ENCODE measurements at regions not wholly inside any gene's neighbourhood (a gene's known extent, or its start where the extent isn't known, plus 50 kb on each side); places are given as distances from the start of the nearest gene placed in this dataset.

DNA sequence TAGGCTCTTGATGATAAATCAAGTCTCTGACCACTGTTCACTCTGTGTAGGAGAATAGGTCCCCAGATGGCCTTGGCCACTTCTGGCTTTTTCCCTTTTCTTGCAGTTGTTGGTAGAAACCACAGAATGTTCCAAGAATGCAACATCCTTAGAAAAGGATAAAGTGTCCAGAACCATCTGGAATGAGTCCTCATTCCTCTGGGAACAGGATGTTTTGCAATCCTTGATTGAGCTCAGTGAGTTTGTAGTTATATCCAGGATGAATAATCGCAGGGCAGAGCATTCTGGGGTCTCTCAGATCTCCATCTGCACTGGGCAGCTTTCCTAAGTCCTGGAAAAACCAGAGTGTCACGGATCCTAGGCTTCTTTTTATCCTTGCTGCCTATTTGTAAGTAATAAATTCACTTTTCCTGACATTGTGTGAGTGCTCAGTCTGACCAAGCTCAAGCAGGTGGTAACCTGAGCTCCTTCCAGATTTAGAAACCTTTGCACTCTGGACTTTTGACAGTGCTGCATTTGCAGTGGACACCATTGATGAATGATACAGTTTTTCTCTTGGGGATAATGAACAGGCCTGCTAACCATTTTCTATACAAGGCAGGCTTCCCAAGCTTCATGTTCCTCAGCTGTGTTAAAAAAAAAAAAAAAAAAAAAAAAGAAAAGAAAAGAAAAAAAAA is 1028.6 kb downstream of the OTOL1 start:
- no peak overlapping the region for H3K4me3 ChIP-seq (ENCODE audit: control insufficient read depth, low read depth, low read length)
- TF ChIP-seq CTCF (IDR thresholded peaks at IDR 0.05; ENCODE audit: control insufficient read depth, insufficient read depth, low read depth, low read length, missing control alignments): no peak
- peak; percentile 94 for DNase-seq (ENCODE audit: low read depth)

- no peak overlapping the region for H3K4me3 ChIP-seq (ENCODE audit: control insufficient read depth, low read depth, low read length)
- DNase-seq (ENCODE audit: low read depth): no peak
- no peak for TF ChIP-seq CTCF (IDR thresholded peaks at IDR 0.05; ENCODE audit: control insufficient read depth, insufficient read depth, low read depth, low read length, missing control alignments)
Observed at GRCh38 chr3:162525771-162526170, 1029.2 kb downstream of the OTOL1 start.

DNA sequence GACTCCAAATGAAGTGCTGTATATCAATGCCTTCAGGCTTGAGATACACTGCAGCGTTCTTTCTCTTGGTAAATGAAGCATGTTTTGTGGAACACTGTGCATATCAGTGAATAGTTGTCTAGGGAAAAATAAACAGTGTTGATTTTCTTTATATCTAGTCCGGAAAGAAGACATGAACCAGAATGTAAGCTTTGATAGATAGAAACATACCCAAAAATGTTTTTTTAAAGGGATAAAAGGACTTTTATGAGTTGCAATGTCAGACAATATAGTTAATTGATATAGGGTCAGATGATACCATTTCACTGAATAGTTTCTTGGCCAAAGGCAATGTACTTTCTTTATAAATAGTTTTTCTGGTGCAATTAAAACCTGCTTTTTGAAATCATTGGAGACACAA is 1037.8 kb downstream of the OTOL1 start:
- no peak for DNase-seq (ENCODE audit: low read depth)
- no peak overlapping the region for H3K4me3 ChIP-seq (ENCODE audit: control insufficient read depth, low read depth, low read length)
- no peak for TF ChIP-seq CTCF (IDR thresholded peaks at IDR 0.05; ENCODE audit: control insufficient read depth, insufficient read depth, low read depth, low read length, missing control alignments)

- H3K4me3 ChIP-seq (ENCODE audit: control insufficient read depth, low read depth, low read length): no peak overlapping the region
- no peak for TF ChIP-seq CTCF (IDR thresholded peaks at IDR 0.05; ENCODE audit: control insufficient read depth, insufficient read depth, low read depth, low read length, missing control alignments)
- DNase-seq (ENCODE audit: low read depth): no peak
Observed at GRCh38 chr3:162538491-162538890, 1041.9 kb downstream of the OTOL1 start.

DNA sequence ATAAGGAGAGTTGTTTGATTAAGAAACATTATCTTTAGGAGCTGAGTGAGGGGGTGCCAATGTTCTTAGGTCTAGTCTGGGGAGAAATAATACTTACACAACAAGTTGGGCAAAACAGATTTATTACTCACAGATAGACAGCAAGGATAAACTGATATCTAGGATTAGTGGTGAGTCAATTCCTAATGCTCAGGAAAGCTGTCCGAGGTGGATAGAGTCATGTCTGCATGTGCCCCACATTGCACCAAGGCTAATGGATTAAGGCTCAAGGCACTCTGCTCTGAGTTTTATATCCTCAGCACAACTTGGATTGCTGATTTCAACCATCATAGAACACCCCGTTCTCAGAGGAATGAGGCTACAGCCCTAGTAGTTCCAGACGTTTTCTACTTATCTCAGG is 1042.3 kb downstream of the OTOL1 start:
- no peak for TF ChIP-seq CTCF (IDR thresholded peaks at IDR 0.05; ENCODE audit: control insufficient read depth, insufficient read depth, low read depth, low read length, missing control alignments)
- no peak overlapping the region for H3K4me3 ChIP-seq (ENCODE audit: control insufficient read depth, low read depth, low read length)
- DNase-seq (ENCODE audit: low read depth): no peak

DNA sequence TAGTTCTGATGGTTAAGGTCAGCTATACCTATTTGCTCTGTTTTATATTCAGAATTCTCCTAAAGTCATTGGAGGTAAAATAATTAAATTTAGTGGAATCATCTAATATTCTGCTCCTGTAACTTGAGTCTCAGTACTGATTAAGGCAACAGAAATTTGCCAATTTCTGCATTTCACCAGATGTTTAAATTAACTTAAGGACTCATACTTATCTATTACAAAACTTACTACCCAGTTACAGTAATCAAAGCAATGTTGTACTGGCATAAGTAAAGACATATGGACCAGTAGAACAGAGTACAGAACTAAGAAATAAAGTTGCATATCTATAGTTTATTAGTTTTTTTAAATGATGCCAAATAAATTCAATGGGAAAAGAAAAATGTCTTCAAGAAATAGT is 1043.8 kb downstream of the OTOL1 start:
- TF ChIP-seq CTCF (IDR thresholded peaks at IDR 0.05; ENCODE audit: control insufficient read depth, insufficient read depth, low read depth, low read length, missing control alignments): no peak
- no peak for DNase-seq (ENCODE audit: low read depth)
- no peak overlapping the region for H3K4me3 ChIP-seq (ENCODE audit: control insufficient read depth, low read depth, low read length)
